ENCODE measurements at regions not wholly inside any gene's neighbourhood (a gene's known extent, or its start where the extent isn't known, plus 50 kb on each side); places are given as distances from the start of the nearest gene placed in this dataset.
A peak's percentile ranks its signal among the peaks of the same experiment; 100 is the strongest.

GRCh38 chr18:60888071-60888624, 445.1 kb upstream of the CDH20 start:
- no peak for DNase-seq (ENCODE audit: low read depth)

GRCh38 chr18:60889442-60889841, 443.8 kb upstream of the CDH20 start:
- DNase-seq (ENCODE audit: low read depth) = no peak
- TF ChIP-seq MAX (IDR thresholded peaks at IDR 0.05; ENCODE audit: low read depth, low read length) = no peak
- TF ChIP-seq MYC (IDR thresholded peaks at IDR 0.05; ENCODE audit: low read depth, low read length) = no peak
- TF ChIP-seq CTCF (IDR thresholded peaks at IDR 0.05; ENCODE audit: low read depth, low read length) = no peak
- no peak for TF ChIP-seq POLR2A (IDR thresholded peaks at IDR 0.05; ENCODE audit: extremely low read depth, insufficient read length)
- H3K4me3 ChIP-seq (ENCODE audit: low read depth, low read length) = no peak overlapping the region

More at GRCh38 chr18:60888071-60888624, 445.1 kb upstream of the CDH20 start:
- TF ChIP-seq CTCF (IDR thresholded peaks at IDR 0.05; ENCODE audit: low read depth, low read length) (no peak), POLR2A (IDR thresholded peaks at IDR 0.05; ENCODE audit: extremely low read depth, insufficient read length) (no peak), MYC (IDR thresholded peaks at IDR 0.05; ENCODE audit: low read depth, low read length) (no peak), MAX (IDR thresholded peaks at IDR 0.05; ENCODE audit: low read depth, low read length) (no peak)
- no peak overlapping the region for H3K4me3 ChIP-seq (ENCODE audit: low read depth, low read length)

GRCh38 chr18:60891936-60892335, 441.3 kb upstream of the CDH20 start:
- DNase-seq (ENCODE audit: low read depth) = no peak
- TF ChIP-seq POLR2A (IDR thresholded peaks at IDR 0.05; ENCODE audit: extremely low read depth, insufficient read length) (no peak), MYC (IDR thresholded peaks at IDR 0.05; ENCODE audit: low read depth, low read length) (no peak), CTCF (IDR thresholded peaks at IDR 0.05; ENCODE audit: low read depth, low read length) (no peak), MAX (IDR thresholded peaks at IDR 0.05; ENCODE audit: low read depth, low read length) (no peak)
- no peak overlapping the region for H3K4me3 ChIP-seq (ENCODE audit: low read depth, low read length)

GRCh38 chr18:60892441-60892840, 440.8 kb upstream of the CDH20 start:
- DNase-seq (ENCODE audit: low read depth) = no peak
- TF ChIP-seq MYC (IDR thresholded peaks at IDR 0.05; ENCODE audit: low read depth, low read length) (no peak), CTCF (IDR thresholded peaks at IDR 0.05; ENCODE audit: low read depth, low read length) (no peak), POLR2A (IDR thresholded peaks at IDR 0.05; ENCODE audit: extremely low read depth, insufficient read length) (no peak), MAX (IDR thresholded peaks at IDR 0.05; ENCODE audit: low read depth, low read length) (no peak)
- H3K4me3 ChIP-seq (ENCODE audit: low read depth, low read length) = no peak overlapping the region

GRCh38 chr18:60892855-60893254, 440.4 kb upstream of the CDH20 start:
- peak; percentile 64 for DNase-seq (ENCODE audit: low read depth)
- H3K4me3 ChIP-seq (ENCODE audit: low read depth, low read length) = no peak overlapping the region
- TF ChIP-seq POLR2A (IDR thresholded peaks at IDR 0.05; ENCODE audit: extremely low read depth, insufficient read length) (no peak), CTCF (IDR thresholded peaks at IDR 0.05; ENCODE audit: low read depth, low read length) (no peak), MYC (IDR thresholded peaks at IDR 0.05; ENCODE audit: low read depth, low read length) (no peak), MAX (IDR thresholded peaks at IDR 0.05; ENCODE audit: low read depth, low read length) (no peak)

Data from NB4 (cell line).